Testis (tissue), 2 donors: ENCODE measurements at regions not wholly inside any gene's neighbourhood (a gene's known extent, or its start where the extent isn't known, plus 50 kb on each side); places are given as distances from the start of the nearest gene placed in this dataset.

ENCODE experiments used
- POLR2A ChIP-seq: fragments of 450-650 bp; IDR thresholded peaks from one replicate; pipeline ENCODE4 v1.6.1; 2017; ENCODE audit warnings: antibody characterized with exemption, mild to moderate bottlenecking, moderate library complexity
- TF ChIP-seq, protein P1 (sequence below), 3 experiments: fragments of 450-650 bp in 2 of 3; fragments of 200-600 bp in 1 of 3; sonication (generic) in 1 of 3; IDR thresholded peaks; one replicate each; pipeline ENCODE4 v1.5.1; 2016 to 2019; ENCODE audit warnings: antibody characterized with exemption in 3 of 3, mild to moderate bottlenecking in 2 of 3, moderate library complexity in 1 of 3

DNA sequence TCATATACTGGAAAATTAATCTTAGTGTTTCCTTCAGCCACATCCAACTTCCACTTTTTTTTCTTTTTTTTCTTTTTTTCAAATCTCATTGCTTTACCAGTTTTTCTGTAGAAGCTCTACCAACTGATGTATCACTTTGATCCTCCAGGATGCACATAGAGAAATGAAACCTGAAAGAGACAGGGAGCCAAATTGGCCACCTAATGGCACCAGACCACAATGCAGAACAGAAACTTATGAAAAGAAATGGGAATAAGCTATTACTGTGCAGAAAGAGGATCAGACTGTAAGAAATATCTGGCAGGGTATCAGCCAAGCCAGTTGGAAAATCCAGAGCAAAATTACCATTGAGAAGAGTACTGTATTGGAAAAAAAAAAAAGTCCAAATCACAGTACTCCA is 1514.2 kb downstream of the MRPL39 start:
- TF ChIP-seq, protein P1, sequence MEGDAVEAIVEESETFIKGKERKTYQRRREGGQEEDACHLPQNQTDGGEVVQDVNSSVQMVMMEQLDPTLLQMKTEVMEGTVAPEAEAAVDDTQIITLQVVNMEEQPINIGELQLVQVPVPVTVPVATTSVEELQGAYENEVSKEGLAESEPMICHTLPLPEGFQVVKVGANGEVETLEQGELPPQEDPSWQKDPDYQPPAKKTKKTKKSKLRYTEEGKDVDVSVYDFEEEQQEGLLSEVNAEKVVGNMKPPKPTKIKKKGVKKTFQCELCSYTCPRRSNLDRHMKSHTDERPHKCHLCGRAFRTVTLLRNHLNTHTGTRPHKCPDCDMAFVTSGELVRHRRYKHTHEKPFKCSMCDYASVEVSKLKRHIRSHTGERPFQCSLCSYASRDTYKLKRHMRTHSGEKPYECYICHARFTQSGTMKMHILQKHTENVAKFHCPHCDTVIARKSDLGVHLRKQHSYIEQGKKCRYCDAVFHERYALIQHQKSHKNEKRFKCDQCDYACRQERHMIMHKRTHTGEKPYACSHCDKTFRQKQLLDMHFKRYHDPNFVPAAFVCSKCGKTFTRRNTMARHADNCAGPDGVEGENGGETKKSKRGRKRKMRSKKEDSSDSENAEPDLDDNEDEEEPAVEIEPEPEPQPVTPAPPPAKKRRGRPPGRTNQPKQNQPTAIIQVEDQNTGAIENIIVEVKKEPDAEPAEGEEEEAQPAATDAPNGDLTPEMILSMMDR (IDR thresholded peaks at IDR 0.05), result no peak
- TF ChIP-seq POLR2A, result no peak
